Progenitor cell of endocrine pancreas (in vitro differentiated cells): ENCODE measurements at regions not wholly inside any gene's neighbourhood (a gene's known extent, or its start where the extent isn't known, plus 50 kb on each side); places are given as distances from the start of the nearest gene placed in this dataset.
"Not testable (repeated sequence)": the region's sequence is repeated elsewhere in the genome, so short reads cannot be mapped to it uniquely, and the experiment has no call there.

Experiments used
- DNase-seq: peaks from one replicate; pipeline ENCODE4 v3.0.0; 2021; ENCODE audit warnings: low spot score; ENCODE audit not compliant: unreplicated experiment
- H3K27ac Mint-ChIP-seq: 2 replicates; pipeline ENCODE4 v1.8.0; 2021; ENCODE audit warnings: mild to moderate bottlenecking, moderate library complexity, mixed read lengths
- H3K27me3 Mint-ChIP-seq: 2 replicates; pipeline ENCODE4 v1.8.0; 2021; ENCODE audit warnings: mixed read lengths
- H3K36me3 Mint-ChIP-seq: 2 replicates; pipeline ENCODE4 v1.8.0; 2022; ENCODE audit warnings: mixed read lengths; ENCODE audit not compliant: insufficient read depth
- H3K4me1 Mint-ChIP-seq: 2 replicates; pipeline ENCODE4 v1.8.0; 2021; ENCODE audit warnings: low read depth, mixed read lengths
- H3K4me3 Mint-ChIP-seq: 2 replicates; pipeline ENCODE4 v1.8.0; 2021; ENCODE audit warnings: low read depth, mild to moderate bottlenecking, moderate library complexity, mixed read lengths
- H3K9me3 Mint-ChIP-seq: 2 replicates; pipeline ENCODE4 v1.8.0; 2021; ENCODE audit warnings: low read depth, mixed read lengths
- TF ChIP-seq, protein P1 (sequence below): fragments of 200-600 bp; sonication (generic); IDR thresholded peaks from one replicate; pipeline ENCODE4 v1.5.0; 2021; ENCODE audit warnings: antibody characterized with exemption, mild to moderate bottlenecking; ENCODE audit not compliant: unreplicated experiment

DNA sequence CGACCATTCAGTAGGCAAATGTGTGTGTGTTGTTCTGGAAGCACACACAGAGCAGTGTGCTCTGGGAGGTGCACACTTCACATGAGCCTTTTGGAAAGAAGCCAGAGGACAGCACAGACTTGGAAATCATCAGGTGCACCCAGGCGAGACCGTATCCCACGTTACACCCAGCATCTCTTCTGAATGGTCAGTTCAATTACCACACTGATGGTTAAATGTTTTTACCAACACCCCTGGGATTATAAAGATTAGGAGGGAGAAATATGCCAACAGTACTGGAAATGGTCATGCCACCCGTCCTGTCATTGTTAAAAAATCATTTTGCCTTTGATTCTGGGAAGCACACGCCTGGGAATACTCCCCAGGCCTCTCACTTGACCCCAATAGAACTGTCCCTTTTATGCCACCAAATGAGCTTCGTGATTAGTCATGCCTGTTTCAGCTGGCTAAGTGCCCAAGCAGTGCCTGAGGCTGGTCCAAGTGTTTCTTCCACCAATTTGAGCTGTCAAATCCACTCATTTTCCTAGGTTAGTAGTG lies 183.7 kb downstream of the NRP2 start:
- no peak overlapping the region for H3K27ac Mint-ChIP-seq
- DNase-seq: no peak
- no peaks in the 10 kb centered on the region for H3K9me3 Mint-ChIP-seq
- no peaks in the 10 kb centered on the region for H3K4me1 Mint-ChIP-seq
- H3K27me3 Mint-ChIP-seq: peaks cover 14% of the 10 kb centered on the region
- TF ChIP-seq, protein P1, sequence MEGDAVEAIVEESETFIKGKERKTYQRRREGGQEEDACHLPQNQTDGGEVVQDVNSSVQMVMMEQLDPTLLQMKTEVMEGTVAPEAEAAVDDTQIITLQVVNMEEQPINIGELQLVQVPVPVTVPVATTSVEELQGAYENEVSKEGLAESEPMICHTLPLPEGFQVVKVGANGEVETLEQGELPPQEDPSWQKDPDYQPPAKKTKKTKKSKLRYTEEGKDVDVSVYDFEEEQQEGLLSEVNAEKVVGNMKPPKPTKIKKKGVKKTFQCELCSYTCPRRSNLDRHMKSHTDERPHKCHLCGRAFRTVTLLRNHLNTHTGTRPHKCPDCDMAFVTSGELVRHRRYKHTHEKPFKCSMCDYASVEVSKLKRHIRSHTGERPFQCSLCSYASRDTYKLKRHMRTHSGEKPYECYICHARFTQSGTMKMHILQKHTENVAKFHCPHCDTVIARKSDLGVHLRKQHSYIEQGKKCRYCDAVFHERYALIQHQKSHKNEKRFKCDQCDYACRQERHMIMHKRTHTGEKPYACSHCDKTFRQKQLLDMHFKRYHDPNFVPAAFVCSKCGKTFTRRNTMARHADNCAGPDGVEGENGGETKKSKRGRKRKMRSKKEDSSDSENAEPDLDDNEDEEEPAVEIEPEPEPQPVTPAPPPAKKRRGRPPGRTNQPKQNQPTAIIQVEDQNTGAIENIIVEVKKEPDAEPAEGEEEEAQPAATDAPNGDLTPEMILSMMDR: no peak
- H3K4me3 Mint-ChIP-seq: no peak overlapping the region
- no peaks in the 10 kb centered on the region for H3K36me3 Mint-ChIP-seq

DNA sequence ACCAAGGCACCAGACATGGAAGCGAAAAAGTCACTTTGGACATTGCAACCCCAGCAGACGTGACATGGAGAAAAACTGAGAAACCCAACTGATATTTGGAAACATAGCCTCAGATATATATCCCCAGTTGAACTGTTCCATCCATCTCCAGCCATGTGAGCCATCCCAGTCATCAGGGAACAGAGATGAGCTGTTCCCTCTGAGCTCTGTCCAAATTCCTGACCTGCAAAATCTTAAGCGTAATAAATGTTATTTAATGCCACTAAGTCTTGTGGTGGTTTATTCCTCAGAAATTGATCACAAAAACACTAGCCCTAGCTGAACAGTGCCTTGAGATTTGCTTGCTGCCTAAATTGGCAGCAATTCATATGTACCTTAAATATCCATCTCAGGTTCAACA lies 182.8 kb downstream of the NRP2 start:
- TF ChIP-seq, protein P1: no peak
- Mint-ChIP-seq H3K27ac (no peak overlapping the region), H3K4me1 (no peaks in the 10 kb centered on the region), H3K27me3 (peaks cover 20% of the 10 kb centered on the region), H3K36me3 (no peaks in the 10 kb centered on the region), H3K9me3 (no peaks in the 10 kb centered on the region), H3K4me3 (no peak overlapping the region)
- DNase-seq: no peak

DNA sequence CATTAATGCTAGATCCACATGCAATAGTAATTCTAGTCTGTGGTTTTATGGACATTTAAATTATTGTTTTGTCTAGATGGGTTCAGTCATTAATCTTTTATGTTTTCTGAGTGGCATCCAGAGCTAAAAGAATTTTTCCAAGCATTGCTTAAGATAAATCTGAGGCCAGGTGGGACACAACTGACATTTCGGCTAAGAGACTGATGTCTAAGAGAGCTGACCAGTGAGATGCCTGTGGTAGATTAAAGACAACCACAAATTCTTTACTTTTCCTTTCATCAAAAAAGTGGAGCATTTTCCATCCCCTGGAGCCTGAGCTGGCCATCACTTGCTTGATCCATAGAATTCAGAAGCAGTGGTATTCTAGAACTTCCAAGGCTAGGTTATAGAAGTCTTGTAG lies 182.2 kb downstream of the NRP2 start:
- H3K4me3 Mint-ChIP-seq: no peak overlapping the region
- H3K36me3 Mint-ChIP-seq: no peaks in the 10 kb centered on the region

DNA sequence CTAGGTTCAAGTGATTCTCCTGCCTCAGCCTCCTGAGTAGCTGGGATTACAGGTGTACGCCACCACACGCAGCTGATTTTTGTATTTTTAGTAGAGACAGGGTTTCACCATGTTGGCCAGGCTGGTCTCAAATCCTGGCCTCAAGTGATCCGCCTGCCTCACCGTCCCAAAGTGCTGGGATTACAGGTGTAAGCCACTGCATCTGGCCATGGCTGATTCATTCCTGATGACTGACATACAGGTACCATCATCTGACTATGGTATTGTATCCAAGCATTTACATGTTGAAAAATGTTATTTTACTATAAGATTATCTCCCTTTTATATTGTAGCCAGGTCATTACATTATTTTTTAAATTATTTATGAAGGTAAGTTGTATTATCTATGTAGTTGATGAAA lies 180.5 kb downstream of the NRP2 start:
- H3K4me1 Mint-ChIP-seq, H3K9me3 Mint-ChIP-seq, H3K36me3 Mint-ChIP-seq, H3K27ac Mint-ChIP-seq, H3K4me3 Mint-ChIP-seq, DNase-seq: not testable (repeated sequence)
- H3K27me3 Mint-ChIP-seq: peaks cover 17% of the 10 kb centered on the region

More for the DNA sequence above, 182.2 kb downstream of the NRP2 start:
- no peaks in the 10 kb centered on the region for H3K4me1 Mint-ChIP-seq
- no peak for DNase-seq
- H3K27ac Mint-ChIP-seq: no peak overlapping the region
- peaks cover 20% of the 10 kb centered on the region for H3K27me3 Mint-ChIP-seq
- TF ChIP-seq, protein P1: no peak
- no peaks in the 10 kb centered on the region for H3K9me3 Mint-ChIP-seq

DNA sequence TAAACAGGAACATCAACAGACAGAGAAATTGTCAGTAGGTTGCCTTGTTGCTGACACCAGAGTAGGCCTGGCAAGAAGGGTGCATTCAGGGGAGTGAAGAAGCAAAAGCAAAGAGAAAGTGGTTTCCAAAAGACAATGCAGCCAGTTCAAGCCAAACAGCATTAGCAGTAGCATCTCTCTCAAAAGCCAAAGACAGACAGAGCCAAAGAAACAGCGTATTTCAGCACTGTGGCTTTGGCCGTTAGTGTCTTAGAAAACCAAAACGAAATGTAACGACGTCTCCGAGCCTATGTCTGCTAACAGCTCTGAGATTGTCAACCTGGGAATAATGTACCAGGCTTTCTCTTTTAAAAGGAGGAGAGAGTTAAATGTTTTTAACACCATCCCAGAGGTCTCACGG lies 178.6 kb downstream of the NRP2 start:
- Mint-ChIP-seq H3K9me3 (no peaks in the 10 kb centered on the region), H3K36me3 (no peaks in the 10 kb centered on the region), H3K27ac (no peak overlapping the region), H3K4me3 (no peak overlapping the region), H3K4me1 (no peaks in the 10 kb centered on the region), H3K27me3 (peaks cover 17% of the 10 kb centered on the region)
- no peak for DNase-seq
- TF ChIP-seq, protein P1: no peak

DNA sequence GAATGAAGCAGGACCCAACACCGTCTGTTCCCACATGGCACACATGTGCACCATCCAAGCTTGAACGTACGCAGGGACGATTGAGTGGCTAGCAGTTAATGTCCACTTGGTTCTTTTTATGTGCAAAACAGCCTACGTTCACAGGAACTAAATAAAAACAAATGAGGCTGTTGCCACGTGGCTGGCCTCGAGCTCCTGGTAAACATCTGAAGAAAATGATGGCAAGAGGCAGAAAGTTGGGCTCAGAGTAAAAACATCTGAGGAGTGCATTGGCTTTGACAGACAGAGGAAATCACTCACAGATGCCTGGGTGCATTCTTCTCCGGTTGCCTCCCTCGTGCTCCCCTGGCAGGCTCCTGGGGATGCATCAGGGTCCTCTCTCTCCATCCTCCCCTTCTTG lies 177.9 kb downstream of the NRP2 start:
- no peak overlapping the region for H3K27ac Mint-ChIP-seq
- peaks cover 14% of the 10 kb centered on the region for H3K27me3 Mint-ChIP-seq
- DNase-seq: no peak
- no peaks in the 10 kb centered on the region for H3K4me1 Mint-ChIP-seq
- H3K4me3 Mint-ChIP-seq: no peak overlapping the region
- TF ChIP-seq, protein P1: no peak
- H3K9me3 Mint-ChIP-seq: peaks cover 3% of the 10 kb centered on the region
- no peaks in the 10 kb centered on the region for H3K36me3 Mint-ChIP-seq
